HG03196 (cell line): ENCODE measurements at regions not wholly inside any gene's neighbourhood (a gene's known extent, or its start where the extent isn't known, plus 50 kb on each side); places are given as distances from the start of the nearest gene placed in this dataset.

Source experiments
- ATAC-seq: cut with Tn5 transposase; IDR thresholded peaks from one replicate; pipeline ENCODE4 v1.9.1; 2021; ENCODE audit not compliant: unreplicated experiment

DNA sequence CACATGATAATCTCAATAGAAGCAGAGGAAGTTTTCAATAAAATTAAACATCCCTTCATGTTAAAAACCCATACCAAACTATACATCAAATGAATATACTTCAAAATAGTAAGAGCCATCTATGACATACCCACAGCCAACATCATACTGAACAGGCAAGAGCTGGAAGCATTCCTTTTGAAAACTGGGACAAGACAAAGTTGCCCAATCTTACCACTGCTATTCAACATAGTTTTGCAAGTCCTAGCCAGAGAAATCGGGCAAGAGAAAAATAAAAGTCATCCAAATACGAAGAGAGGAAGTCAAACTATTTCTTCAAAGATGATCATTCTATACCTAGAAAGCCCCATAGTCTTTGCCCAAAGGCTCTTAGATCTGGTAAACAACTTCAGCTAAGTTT is 454.7 kb upstream of the PRICKLE1 start:
- no peak for ATAC-seq

DNA sequence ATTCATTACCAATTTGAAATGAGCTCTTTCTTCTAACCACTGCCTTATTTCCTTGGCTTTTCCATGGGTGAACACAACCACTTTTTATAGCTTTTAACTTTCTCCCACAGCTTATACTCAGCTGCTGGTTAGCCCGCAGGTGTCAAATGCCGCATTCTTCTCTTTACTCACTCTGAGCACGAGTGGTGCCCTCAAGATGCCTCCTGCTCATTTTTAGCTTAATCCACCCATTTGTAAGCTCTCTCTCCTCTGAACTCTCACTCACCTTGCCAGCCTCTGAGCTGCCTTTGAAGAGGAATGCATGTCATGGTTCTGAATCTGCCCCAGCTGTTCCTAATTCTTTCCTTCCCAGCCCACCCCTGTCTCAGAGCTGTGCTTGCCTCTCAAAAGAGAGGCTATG is 449.4 kb upstream of the PRICKLE1 start:
- ATAC-seq: no peak

DNA sequence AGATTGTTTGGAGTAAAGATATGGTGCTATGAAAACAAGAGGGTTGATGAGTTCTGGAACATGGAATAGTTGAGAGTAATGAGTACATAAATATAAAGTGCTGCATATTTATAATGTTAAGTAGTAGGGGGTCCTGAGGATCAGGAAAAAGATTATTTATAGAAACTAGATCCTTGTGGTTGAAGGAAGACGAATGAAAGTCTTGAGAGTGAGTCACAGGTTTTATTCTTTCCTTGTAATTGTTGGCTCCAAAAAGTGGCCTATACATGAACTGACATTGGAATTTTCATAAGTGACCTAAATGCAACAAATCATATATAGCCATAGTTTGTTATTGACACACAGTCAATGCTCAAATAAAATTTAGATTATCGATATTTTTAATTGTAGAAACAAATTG is 440.4 kb upstream of the PRICKLE1 start:
- no peak for ATAC-seq

DNA sequence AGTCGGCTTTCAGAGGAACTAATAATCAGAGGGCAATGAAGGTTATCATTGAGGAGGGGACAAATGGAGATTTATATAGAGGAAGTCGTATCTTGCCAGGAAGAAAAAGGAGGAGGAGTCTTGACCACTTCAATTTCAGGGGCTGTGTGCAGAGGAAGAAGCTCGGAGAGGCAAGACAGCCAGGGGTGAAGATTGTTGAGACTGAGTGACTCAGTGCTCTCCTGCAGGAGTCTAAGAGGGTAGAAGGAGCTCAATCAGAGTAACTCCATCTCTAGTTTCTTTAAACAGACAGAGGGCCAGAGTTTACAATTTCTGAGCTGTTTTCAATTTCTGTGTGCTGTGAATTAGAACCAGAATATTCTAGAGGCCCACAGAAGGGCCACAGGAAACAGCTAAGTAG is 439.3 kb upstream of the PRICKLE1 start:
- ATAC-seq: no peak

DNA sequence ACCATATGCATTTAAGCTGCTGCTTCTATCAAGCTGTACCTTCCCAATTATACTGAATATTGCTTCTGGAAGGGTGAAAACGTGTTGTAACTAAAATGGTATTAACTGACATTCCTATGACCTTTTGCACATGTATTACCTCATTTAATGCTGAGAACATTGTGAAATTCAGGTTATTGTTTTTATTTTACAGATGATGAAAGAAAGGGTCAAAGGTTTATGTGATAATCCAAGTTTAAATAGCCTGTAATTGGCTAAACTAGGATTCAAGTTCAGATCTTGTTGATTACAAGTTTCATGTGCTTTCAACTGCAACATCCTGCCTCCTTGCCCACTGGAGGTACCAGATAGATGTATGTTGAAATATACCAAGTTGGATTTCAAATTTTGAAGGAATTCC is 433.3 kb upstream of the PRICKLE1 start:
- ATAC-seq: no peak

DNA sequence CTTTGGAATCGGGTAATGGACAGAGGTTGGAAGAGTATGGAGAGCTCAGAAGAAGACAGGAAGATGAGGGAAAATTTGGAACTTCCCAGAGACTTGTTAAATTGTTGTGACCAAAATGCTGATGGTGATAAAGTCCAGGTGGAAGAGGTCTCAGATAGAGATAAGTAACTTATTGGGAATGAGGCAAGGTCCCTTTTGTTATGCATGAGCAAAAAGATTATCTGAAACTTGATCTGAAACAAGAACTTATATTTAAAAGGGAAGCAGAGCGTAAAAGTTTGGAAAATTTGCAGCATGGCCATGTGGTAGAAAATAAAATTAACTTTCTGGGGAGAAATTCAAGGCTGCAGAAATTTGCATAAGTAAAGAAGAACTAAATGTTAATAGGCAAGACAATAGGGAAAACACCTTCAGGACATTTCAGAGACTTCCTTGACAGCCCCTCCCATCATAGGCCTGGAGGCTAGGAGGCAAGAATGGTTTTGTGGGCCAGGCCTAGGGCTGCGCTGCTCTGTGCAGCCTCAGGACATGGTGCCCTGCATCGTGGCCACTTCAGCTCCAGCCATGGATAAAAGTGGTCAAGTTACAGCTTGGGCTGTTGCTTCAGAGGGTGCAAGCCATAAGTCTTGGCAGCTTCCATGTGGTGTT is 425.7 kb upstream of the PRICKLE1 start:
- no peak for ATAC-seq

DNA sequence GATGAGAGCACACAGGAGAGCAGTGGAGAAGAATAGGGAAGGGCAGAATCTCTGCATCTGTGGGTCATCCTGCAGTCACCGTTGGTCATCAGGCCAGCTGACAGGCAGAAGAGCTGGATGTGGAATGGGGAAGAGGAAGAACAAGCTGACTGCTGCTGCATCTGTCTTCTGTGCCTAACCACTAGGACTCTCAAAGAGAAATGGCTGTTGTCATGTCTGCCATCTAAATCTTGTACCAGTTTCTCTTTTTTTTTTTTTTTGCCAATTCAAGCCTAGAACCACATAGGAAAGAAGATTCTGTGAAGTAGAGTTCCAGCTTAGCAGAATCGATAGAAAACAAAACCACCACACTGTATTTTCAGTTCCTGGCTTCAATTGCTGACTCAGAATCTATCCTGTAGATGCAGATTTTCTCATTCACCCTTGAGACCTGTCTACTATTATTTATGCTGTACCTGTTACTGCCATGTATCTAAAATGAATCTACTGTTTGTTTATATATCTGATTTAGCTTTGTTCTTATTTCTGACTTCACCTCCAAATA is 421.9 kb upstream of the PRICKLE1 start:
- peak; percentile 78 for ATAC-seq

DNA sequence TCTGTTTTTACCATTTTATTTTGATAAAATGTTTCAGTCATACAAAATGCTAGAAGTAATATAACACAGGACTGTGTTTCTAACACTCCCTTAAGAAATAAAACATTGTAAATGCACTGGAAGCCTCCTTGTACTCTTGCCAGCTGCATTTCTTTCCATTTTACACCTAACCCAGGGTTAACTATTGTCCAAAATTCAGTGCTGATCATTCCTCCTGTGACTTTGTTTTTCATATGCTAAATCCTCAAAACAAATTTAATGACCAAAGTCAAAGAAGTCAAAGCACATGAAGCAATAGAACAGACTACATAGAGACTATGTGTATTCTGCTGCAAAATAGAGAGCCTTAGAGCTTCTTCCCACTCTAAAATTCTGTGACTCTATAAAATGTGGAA is 420.3 kb upstream of the PRICKLE1 start:
- ATAC-seq: no peak

DNA sequence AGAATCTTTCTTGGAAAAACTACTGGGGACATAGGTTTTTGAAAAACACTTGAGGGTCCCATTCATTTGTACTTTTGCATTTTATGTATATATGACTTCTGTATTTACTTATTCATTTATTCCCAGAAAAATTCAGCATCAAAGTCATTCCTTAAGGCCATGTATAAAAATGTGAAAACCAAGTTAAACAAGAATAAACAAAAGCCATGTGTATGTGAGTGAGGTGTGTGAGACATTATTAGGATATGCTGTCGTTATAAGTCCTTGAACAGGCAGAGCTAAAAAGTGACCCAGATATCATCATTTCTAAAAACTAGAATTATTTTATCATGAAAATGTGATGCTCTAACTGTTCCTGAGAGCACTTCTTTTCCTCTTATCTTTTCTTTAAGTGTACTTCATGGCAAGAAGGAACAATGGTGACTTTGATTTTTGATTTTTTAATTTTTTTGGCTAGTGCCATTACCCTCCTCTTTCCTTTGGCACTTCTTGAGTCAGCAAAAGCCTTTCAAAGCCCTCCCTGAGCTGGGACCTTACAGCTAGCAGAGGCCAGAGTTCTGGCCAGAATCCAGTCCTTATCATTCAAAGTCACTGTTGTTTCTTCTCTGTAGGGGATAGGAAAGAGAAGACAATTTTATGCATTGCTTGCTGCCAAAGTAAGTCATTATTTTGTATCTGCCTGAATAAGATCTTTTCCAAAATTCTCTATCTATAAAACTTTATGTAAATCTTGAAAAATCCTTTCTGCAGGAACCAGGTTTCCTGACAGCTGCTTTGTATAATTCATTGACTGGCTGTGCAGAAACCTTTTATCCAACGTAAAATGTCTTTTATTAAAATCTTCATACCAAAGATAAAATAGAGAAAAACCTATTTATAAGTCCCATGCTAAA is 419.7 kb upstream of the PRICKLE1 start:
- ATAC-seq: no peak

DNA sequence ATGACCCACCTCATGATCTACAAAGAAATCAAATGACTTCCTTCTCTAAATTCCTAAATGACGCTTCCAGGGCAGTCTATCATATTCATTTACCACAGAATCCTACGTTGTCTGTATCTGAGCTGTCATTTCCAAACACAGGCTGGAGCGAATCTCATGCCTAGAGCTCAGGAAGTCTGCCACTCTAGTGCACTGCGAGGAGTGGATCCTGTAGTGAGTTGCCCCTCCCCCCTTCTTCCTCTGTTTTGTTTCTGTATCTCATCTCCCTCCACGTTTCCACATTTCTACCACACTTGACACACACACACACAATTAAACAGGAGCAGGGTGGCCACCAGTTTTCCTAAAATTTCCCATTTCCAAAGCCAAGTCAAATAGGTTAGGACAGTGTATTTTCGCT is 415.4 kb upstream of the PRICKLE1 start:
- ATAC-seq: no peak

DNA sequence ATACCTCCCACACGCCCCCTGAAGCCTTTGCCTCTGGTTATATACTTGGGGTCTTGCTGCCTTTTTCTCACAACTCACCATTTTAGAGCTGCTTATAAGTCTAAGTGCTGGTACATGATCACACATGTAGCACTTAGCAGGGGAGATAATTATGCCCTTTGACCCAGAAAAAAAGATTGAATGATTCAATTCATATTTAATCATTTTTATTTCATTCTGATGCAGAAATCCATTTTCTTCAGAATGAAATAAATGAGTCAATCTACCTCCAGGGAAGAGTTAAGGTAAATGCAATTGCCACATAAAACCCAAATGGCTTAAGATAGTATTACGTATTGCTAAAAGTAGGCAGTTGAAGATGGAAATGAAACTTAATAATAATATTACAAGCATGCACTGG is 414.6 kb upstream of the PRICKLE1 start:
- no peak for ATAC-seq

DNA sequence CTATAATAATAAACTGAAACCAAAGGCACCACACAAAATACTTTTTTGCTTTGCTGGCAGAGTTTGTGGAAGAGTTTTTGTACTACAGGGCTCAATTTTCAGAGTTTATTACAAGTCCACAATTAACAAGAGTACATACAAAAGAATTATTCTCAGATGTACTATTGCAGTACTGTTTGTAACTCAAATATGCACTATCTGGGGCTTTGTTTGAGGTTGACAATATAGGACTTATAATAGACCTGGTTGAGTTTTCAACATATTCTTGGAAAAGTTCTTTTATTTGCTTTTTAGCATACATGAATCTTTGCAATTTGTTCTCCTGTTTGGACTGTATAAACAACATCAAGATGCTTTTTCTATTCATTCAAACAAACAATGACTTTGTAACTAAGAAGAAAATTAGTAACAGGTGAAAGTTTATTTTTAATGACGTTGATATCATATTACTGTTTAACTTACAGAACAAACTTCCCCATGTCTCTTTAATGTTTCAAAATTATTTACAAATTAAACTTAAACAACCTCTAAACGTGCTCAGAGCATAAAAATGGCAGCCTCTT is 407.4 kb upstream of the PRICKLE1 start:
- ATAC-seq: no peak

DNA sequence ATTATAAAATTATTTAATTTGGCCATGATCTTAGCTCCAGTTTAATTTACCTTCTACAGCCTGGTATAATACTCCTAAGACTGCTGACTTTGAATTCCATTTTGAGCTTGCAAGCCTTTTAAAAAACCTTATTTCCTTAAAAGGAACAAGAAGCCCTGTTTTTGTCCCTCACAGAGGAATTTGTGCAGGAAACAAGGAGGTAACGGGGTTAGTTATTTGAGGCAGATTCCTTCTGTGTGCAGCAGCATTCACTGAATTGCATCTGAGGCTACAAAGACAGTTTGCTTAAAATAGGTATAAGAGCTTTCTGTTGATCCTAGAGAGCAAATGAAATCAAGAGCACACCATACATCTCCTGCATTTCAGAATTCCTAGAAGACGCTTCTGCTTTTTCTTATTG is 403.3 kb upstream of the PRICKLE1 start:
- no peak for ATAC-seq

DNA sequence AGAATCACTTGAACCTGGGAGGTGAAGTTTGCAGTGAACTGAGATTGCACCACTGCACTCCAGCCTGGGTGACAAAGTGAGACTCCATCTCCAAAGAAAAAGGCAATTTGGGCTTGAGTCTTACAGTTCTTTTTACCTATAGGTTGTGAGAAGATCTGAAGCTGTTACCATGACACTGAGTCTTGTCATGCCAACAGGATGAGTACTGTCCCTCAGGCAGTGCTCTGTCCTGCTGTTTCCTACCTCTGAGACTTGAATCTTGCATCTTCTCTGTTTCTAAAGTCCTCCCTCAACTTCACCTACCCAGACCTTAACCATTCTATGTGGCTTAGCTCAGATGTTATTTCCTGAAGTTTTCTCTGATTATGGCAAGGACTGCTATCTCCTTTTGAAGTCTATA is 400.8 kb upstream of the PRICKLE1 start:
- ATAC-seq: no peak

DNA sequence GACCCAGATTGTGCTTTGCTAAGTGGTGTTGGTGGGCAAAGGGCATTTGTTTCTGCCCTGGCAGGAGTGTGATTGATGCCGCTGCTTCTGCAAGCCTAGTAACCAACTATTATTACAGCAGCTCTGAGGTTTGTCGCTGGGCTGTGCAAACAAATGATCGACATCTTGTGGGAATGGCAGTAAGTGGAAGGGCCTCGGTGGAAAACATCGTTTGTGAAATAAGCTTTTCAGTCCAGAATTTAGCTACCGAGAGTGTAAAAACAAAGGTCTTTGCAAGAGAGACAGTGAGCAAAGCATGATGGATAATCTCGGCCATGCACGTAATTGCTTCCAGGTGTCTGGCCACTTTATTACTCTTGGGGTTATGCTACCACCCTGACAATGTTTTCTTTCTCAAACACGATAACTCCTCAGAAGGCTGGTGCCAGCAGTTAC is 397.7 kb upstream of the PRICKLE1 start:
- no peak for ATAC-seq

DNA sequence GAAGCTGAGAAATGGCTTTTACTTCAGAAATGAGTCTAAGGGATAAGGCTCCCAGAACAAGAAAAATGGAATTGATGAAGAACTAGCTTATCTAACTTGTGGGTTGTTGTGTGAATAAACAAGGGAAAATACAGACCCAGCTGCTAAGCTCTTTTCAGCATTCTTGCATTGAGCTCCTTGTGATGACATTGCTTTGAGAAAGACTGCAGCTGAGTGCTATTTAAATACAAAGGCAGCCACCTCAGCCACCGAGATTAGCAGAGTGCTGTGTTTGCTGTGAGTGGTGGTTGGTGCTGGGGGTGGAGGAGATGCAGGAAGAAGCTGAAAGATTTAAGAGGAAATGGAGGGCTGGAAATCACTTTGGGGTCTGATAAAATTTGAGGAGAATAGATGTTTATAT is 396.0 kb upstream of the PRICKLE1 start:
- no peak for ATAC-seq

DNA sequence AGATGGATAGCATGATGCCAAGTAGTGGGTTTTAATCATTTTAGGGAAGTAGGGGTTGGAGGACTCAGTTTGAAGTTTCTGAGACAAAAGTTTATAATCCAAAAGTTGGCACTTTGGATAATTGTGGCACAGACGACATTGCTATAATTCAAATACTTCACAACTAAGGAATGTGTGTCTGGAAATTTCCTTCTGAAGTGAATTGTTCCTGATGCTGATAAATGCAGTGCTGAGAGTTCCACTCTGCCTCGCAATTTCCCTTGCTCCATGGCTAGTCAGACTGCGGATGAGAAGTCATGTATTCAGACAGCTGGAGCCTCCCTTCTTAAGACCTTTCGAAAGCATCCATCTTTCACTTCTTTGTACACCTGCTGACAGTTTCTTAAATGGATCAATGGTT is 393.3 kb upstream of the PRICKLE1 start:
- ATAC-seq: no peak

DNA sequence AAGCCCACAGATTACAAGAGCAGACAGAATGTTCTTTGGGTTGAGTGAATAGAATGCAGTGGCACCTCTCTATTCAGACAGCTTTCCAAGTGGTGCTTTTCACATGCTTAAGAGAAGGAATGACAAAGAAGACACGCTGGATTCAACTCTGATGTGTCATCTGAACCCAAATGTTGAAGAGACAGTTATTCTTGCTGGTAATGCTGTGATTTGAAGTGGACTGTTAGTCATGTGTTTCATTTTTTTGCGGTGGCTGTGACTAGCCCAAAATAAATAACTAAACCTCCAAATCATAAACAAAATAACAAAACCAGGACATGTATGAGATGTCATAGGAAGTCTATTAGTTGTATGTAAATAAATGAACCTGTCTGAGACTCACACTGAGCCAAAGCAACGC is 391.8 kb upstream of the PRICKLE1 start:
- no peak for ATAC-seq

DNA sequence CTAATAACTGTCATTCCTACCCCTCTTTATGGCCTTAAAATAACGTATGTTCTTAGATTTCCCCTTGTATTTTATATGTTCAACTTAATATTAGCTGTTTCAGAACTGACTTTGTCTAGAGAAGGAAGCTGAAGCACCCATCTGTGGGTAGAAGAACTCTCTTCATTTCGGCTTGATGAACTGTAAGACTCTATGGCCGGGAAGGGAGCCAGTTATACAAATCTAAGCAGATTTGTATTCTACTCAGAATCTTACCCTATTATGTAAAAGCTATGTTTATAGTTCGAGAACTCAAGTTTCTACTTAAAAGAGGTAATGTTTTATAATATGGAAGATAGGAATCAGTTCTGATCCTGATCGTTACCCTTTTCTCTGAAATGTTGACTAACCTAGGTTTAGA is 390.9 kb upstream of the PRICKLE1 start:
- no peak for ATAC-seq

DNA sequence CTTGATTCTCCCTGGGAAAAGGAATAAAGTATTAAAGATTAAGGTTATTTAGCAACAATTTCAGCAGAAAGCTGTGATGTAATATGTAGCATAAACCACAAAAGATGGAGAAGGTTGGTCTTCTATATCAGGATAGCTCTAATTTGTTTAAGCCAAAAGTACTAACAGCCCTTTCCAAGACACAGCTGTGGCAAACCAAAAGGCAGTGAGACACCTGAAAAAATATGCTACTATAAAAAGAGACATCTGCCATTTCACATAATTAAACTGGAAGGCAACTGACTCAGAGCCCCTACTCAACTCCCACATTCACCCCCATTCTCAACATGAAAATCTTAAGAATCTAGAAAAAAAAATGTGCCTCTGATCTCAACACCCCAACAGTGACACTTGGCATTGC is 390.2 kb upstream of the PRICKLE1 start:
- ATAC-seq: no peak

DNA sequence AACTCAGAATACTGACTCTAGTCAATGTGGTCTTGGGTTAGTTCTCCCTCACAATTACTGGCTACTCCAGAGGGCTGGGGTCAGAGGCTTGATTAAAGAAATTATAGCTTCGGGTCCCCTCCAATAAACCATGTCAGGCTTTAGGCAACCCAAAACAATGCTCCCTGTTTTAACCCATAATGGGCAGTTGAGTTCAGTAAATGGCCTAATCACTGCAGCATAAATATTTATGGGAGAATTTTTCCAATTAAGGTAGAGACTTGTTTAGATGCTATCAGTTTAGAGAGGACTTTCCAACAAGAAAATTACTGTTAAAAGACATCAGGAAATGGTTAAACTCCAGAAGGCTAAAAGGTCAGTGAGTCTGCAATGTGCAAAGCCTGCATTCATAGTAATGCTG is 389.2 kb upstream of the PRICKLE1 start:
- ATAC-seq: no peak
